ENCODE measurements at regions not wholly inside any gene's neighbourhood (a gene's known extent, or its start where the extent isn't known, plus 50 kb on each side); places are given as distances from the start of the nearest gene placed in this dataset.

GRCh38 chr3:106209482-106209881 is 340.7 kb upstream of the CBLB start:
- DNase-seq (no peak), ATAC-seq (no peak)
- Mint-ChIP-seq H3K27me3 (ENCODE audit: low read depth) (no peaks in the 10 kb centered on the region), H3K36me3 (ENCODE audit: insufficient read depth) (peaks cover 2% of the 10 kb centered on the region), H3K4me1 (ENCODE audit: low read depth) (peaks cover 50% of the 10 kb centered on the region), H3K4me3 (no peak overlapping the region), H3K9me3 (peaks cover 7% of the 10 kb centered on the region)

GRCh38 chr3:106210923-106211322 is 342.1 kb upstream of the CBLB start:
- Mint-ChIP-seq H3K36me3 (ENCODE audit: insufficient read depth) (no peaks in the 10 kb centered on the region), H3K4me3 (no peak overlapping the region), H3K9me3 (peaks cover 9% of the 10 kb centered on the region), H3K27me3 (ENCODE audit: low read depth) (no peaks in the 10 kb centered on the region), H3K4me1 (ENCODE audit: low read depth) (peaks cover 52% of the 10 kb centered on the region)
- DNase-seq = no peak
- no peak for ATAC-seq

- peaks cover 44% of the 10 kb centered on the region for H3K4me1 Mint-ChIP-seq (ENCODE audit: low read depth)
Measured at GRCh38 chr3:106212665-106213222, 343.9 kb upstream of the CBLB start.

GRCh38 chr3:106213954-106214353 is 345.1 kb upstream of the CBLB start:
- Mint-ChIP-seq H3K9me3 (peaks cover 14% of the 10 kb centered on the region), H3K4me1 (ENCODE audit: low read depth) (peaks cover 41% of the 10 kb centered on the region), H3K27me3 (ENCODE audit: low read depth) (no peaks in the 10 kb centered on the region), H3K4me3 (peak overlapping the region; percentile 11), H3K36me3 (ENCODE audit: insufficient read depth) (no peaks in the 10 kb centered on the region)
- ATAC-seq = no peak
- DNase-seq = no peak

More at GRCh38 chr3:106212665-106213222, 343.9 kb upstream of the CBLB start:
- Mint-ChIP-seq H3K4me3 (no peak overlapping the region), H3K36me3 (ENCODE audit: insufficient read depth) (no peaks in the 10 kb centered on the region), H3K9me3 (peaks cover 14% of the 10 kb centered on the region), H3K27me3 (ENCODE audit: low read depth) (no peaks in the 10 kb centered on the region)
- ATAC-seq (no peak), DNase-seq (no peak)

- H3K9me3 Mint-ChIP-seq = peaks cover 14% of the 10 kb centered on the region
- H3K4me3 Mint-ChIP-seq = peak overlapping the region; percentile 1
- H3K4me1 Mint-ChIP-seq (ENCODE audit: low read depth) = peaks cover 41% of the 10 kb centered on the region
- no peaks in the 10 kb centered on the region for H3K27me3 Mint-ChIP-seq (ENCODE audit: low read depth)
- no peaks in the 10 kb centered on the region for H3K36me3 Mint-ChIP-seq (ENCODE audit: insufficient read depth)
- ATAC-seq = no peak
- no peak for DNase-seq
Measured at GRCh38 chr3:106214641-106215040, 345.8 kb upstream of the CBLB start.

GRCh38 chr3:106215047-106215446 is 346.2 kb upstream of the CBLB start:
- H3K27me3 Mint-ChIP-seq (ENCODE audit: low read depth) = no peaks in the 10 kb centered on the region
- ATAC-seq = peak; percentile 92 to 95
- H3K36me3 Mint-ChIP-seq (ENCODE audit: insufficient read depth) = no peaks in the 10 kb centered on the region
- DNase-seq = peak; percentile 6
- H3K9me3 Mint-ChIP-seq = peaks cover 16% of the 10 kb centered on the region
- H3K4me1 Mint-ChIP-seq (ENCODE audit: low read depth) = peaks cover 41% of the 10 kb centered on the region
- peak overlapping the region; percentile 1 for H3K4me3 Mint-ChIP-seq

- Mint-ChIP-seq H3K4me3 (no peak overlapping the region), H3K27me3 (ENCODE audit: low read depth) (no peaks in the 10 kb centered on the region), H3K9me3 (peaks cover 41% of the 10 kb centered on the region), H3K36me3 (ENCODE audit: insufficient read depth) (peaks cover 6% of the 10 kb centered on the region), H3K4me1 (ENCODE audit: low read depth) (peaks cover 32% of the 10 kb centered on the region)
- ATAC-seq = no peak
- DNase-seq = no peak
Measured at GRCh38 chr3:106217745-106218144, 348.9 kb upstream of the CBLB start.

- peaks cover 34% of the 10 kb centered on the region for H3K4me1 Mint-ChIP-seq (ENCODE audit: low read depth)
- H3K4me3 Mint-ChIP-seq = no peak overlapping the region
- ATAC-seq (no peak), DNase-seq (no peak)
- H3K27me3 Mint-ChIP-seq (ENCODE audit: low read depth) = no peaks in the 10 kb centered on the region
- peaks cover 20% of the 10 kb centered on the region for H3K9me3 Mint-ChIP-seq
- H3K36me3 Mint-ChIP-seq (ENCODE audit: insufficient read depth) = no peaks in the 10 kb centered on the region
Measured at GRCh38 chr3:106227068-106227467, 358.3 kb upstream of the CBLB start.

- Mint-ChIP-seq H3K4me3 (no peak overlapping the region), H3K9me3 (peaks cover 10% of the 10 kb centered on the region), H3K27me3 (ENCODE audit: low read depth) (no peaks in the 10 kb centered on the region), H3K4me1 (ENCODE audit: low read depth) (peaks cover 41% of the 10 kb centered on the region), H3K36me3 (ENCODE audit: insufficient read depth) (no peaks in the 10 kb centered on the region)
- no peak for ATAC-seq
- no peak for DNase-seq
Measured at GRCh38 chr3:106228271-106228670, 359.5 kb upstream of the CBLB start.

GRCh38 chr3:106229495-106230278 is 360.9 kb upstream of the CBLB start:
- no peak for ATAC-seq
- Mint-ChIP-seq H3K4me3 (no peak overlapping the region), H3K36me3 (ENCODE audit: insufficient read depth) (no peaks in the 10 kb centered on the region), H3K4me1 (ENCODE audit: low read depth) (peaks cover 46% of the 10 kb centered on the region), H3K27me3 (ENCODE audit: low read depth) (no peaks in the 10 kb centered on the region), H3K9me3 (peaks cover 10% of the 10 kb centered on the region)
- DNase-seq = no peak

- no peaks in the 10 kb centered on the region for H3K36me3 Mint-ChIP-seq (ENCODE audit: insufficient read depth)
- H3K4me3 Mint-ChIP-seq = peak overlapping the region; percentile 61
- ATAC-seq (peak in 1 of 2 donors; percentile 48), DNase-seq (no peak)
- H3K27me3 Mint-ChIP-seq (ENCODE audit: low read depth) = no peaks in the 10 kb centered on the region
- peaks cover 10% of the 10 kb centered on the region for H3K9me3 Mint-ChIP-seq
- H3K4me1 Mint-ChIP-seq (ENCODE audit: low read depth) = peaks cover 46% of the 10 kb centered on the region
Measured at GRCh38 chr3:106231086-106231485, 362.3 kb upstream of the CBLB start.

GRCh38 chr3:106232956-106233355 is 364.1 kb upstream of the CBLB start:
- Mint-ChIP-seq H3K4me3 (no peak overlapping the region), H3K4me1 (ENCODE audit: low read depth) (peaks cover 42% of the 10 kb centered on the region), H3K9me3 (peaks cover 4% of the 10 kb centered on the region), H3K27me3 (ENCODE audit: low read depth) (no peaks in the 10 kb centered on the region), H3K36me3 (ENCODE audit: insufficient read depth) (no peaks in the 10 kb centered on the region)
- DNase-seq (no peak), ATAC-seq (no peak)

GRCh38 chr3:106239195-106239697 is 370.4 kb upstream of the CBLB start:
- no peak overlapping the region for H3K4me3 Mint-ChIP-seq
- H3K27me3 Mint-ChIP-seq (ENCODE audit: low read depth) = no peaks in the 10 kb centered on the region
- no peak for ATAC-seq
- peaks cover 8% of the 10 kb centered on the region for H3K4me1 Mint-ChIP-seq (ENCODE audit: low read depth)
- no peaks in the 10 kb centered on the region for H3K36me3 Mint-ChIP-seq (ENCODE audit: insufficient read depth)
- peaks cover 4% of the 10 kb centered on the region for H3K9me3 Mint-ChIP-seq
- no peak for DNase-seq

- DNase-seq (no peak), ATAC-seq (no peak)
- H3K36me3 Mint-ChIP-seq (ENCODE audit: insufficient read depth) = no peaks in the 10 kb centered on the region
- no peak overlapping the region for H3K4me3 Mint-ChIP-seq
- H3K27me3 Mint-ChIP-seq (ENCODE audit: low read depth) = no peaks in the 10 kb centered on the region
- H3K4me1 Mint-ChIP-seq (ENCODE audit: low read depth) = peaks cover 4% of the 10 kb centered on the region
- H3K9me3 Mint-ChIP-seq = peaks cover 4% of the 10 kb centered on the region
Measured at GRCh38 chr3:106241593-106241992, 372.8 kb upstream of the CBLB start.

GRCh38 chr3:106242781-106243180 is 374.0 kb upstream of the CBLB start:
- no peaks in the 10 kb centered on the region for H3K27me3 Mint-ChIP-seq (ENCODE audit: low read depth)
- H3K4me3 Mint-ChIP-seq = no peak overlapping the region
- H3K36me3 Mint-ChIP-seq (ENCODE audit: insufficient read depth) = no peaks in the 10 kb centered on the region
- H3K9me3 Mint-ChIP-seq = no peaks in the 10 kb centered on the region
- H3K4me1 Mint-ChIP-seq (ENCODE audit: low read depth) = peaks cover 4% of the 10 kb centered on the region
- DNase-seq = no peak
- no peak for ATAC-seq

Data from activated T-cell treated with anti-CD3 and anti-CD28 coated beads, Interleukin-2, amount 50 U/mL, for 4 hours (primary cell).